ENCODE measurements at regions not wholly inside any gene's neighbourhood (a gene's known extent, or its start where the extent isn't known, plus 50 kb on each side); places are given as distances from the start of the nearest gene placed in this dataset.
"Not testable (repeated sequence)": the region's sequence is repeated elsewhere in the genome, so short reads cannot be mapped to it uniquely, and the experiment has no call there.

DNA sequence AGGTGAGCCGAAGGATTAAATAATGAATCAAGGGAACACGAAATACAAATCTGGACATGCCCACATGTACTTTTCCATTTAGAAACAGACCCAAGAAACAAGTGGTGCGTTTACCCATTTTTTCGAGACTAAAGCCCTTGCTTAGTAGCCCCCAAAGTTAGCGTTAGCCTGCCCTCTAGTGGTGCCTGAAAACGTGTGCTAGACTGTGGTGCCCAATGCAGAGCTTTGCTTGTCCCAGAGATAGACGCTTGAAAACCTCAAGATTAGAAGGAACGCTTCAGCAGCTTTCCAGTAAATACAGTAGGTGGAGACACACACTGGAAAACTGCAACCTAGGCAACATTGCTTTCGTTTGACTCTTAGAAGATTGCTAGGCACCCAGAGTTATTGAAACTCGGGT, 197.0 kb downstream of the TP53TG3F start:
- H3K36me3 ChIP-seq (ENCODE audit: control insufficient read depth in 2 of 4, insufficient read depth in 4 of 4, low read length in 3 of 4); H3K79me1 ChIP-seq (ENCODE audit: low read depth, low read length); H2BK120ac ChIP-seq (replicated peaks; ENCODE audit: low read depth, low read length); H3K4me3 ChIP-seq (ENCODE audit: extremely low read depth in 1 of 4, insufficient read depth in 2 of 4, low read depth in 3 of 4, low read length in 4 of 4); H3K4me2 ChIP-seq (ENCODE audit: insufficient read depth in 1 of 2, low read depth in 2 of 2, low read length in 2 of 2); H2BK12ac ChIP-seq (ENCODE audit: low read depth, low read length); H3K27me3 ChIP-seq (replicated peaks in 1 of 4; ENCODE audit: control insufficient read depth in 3 of 4, extremely low read depth in 1 of 4, insufficient read depth in 3 of 4, low read length in 3 of 4); POLR2A ChIA-PET (ENCODE audit: partially characterized antibody); H4K5ac ChIP-seq (ENCODE audit: insufficient read length, low read depth, low read length); H3K4me1 ChIP-seq (replicated peaks in 1 of 4; ENCODE audit: control insufficient read depth in 3 of 4, insufficient read depth in 4 of 4, low read length in 3 of 4); H3K9me3 ChIP-seq (ENCODE audit: insufficient read depth in 2 of 2, low read depth in 1 of 2, low read length in 1 of 2); H2BK15ac ChIP-seq (ENCODE audit: low read length); H3K79me2 ChIP-seq (ENCODE audit: control insufficient read depth in 1 of 2, insufficient read depth in 2 of 2, low read length in 2 of 2); H3K23me2 ChIP-seq (ENCODE audit: low read depth, low read length); H4K20me1 ChIP-seq (replicated peaks in 1 of 2; ENCODE audit: control insufficient read depth in 1 of 2, insufficient read depth in 2 of 2, low read length in 2 of 2); H2BK20ac ChIP-seq (ENCODE audit: low read length); H3K23ac ChIP-seq (ENCODE audit: insufficient read length); H2AFZ ChIP-seq (ENCODE audit: low read length); H2AK5ac ChIP-seq (ENCODE audit: low read depth, low read length); H3K27ac ChIP-seq (ENCODE audit: low read depth, low read length); H3K56ac ChIP-seq (replicated peaks; ENCODE audit: insufficient read length, low read depth, low read length); H2BK5ac ChIP-seq (ENCODE audit: low read depth, low read length); H3K14ac ChIP-seq (ENCODE audit: insufficient read length); H3K18ac ChIP-seq (ENCODE audit: extremely low read depth, low read length); H4K91ac ChIP-seq (replicated peaks; ENCODE audit: insufficient read length, low read length); FAIRE-seq; DNase-seq (ENCODE audit: low read depth in 1 of 2, low spot score in 2 of 2); H3K4ac ChIP-seq (replicated peaks; ENCODE audit: insufficient read length, low read depth, low read length); H3K9ac ChIP-seq (replicated peaks in 1 of 4; ENCODE audit: extremely low read depth in 1 of 4, low read depth in 3 of 4, low read length in 3 of 4); CTCF ChIA-PET (ENCODE audit: partially characterized antibody); H4K8ac ChIP-seq (ENCODE audit: extremely low read depth, insufficient read depth, low read length): not testable (repeated sequence)
- WGBS, 2 experiments (ENCODE audit: extremely low coverage in 1 of 2, insufficient coverage in 1 of 2, insufficient read length in 1 of 2, insufficient replicate concordance in 2 of 2, low coverage in 1 of 2, low lambda C conversion rate in 2 of 2, missing lambda C conversion rate in 1 of 2), result no CpG with 5 or more reads among the region's 10 CpGs

DNA sequence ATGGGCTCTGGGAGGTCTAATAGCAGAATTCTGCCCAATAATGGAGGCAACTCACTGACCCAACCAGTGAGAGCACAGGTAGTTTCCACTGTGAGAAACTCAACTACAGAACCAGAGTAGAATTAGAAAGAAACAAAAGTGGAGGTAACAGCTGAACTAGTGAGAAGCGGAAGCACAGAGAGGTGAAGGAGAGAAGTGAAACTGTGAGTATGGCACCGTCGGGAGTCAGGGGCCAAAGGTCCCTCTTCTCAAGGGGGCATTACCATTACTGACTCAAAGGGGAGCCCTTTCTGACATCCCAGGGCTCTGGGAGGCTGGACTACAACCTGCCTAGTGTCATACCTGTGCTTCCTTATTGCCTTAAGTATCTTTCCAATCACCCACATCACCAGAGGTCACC, 198.3 kb downstream of the TP53TG3F start:
- POLR2A ChIA-PET (ENCODE audit: partially characterized antibody); H3K4me2 ChIP-seq (ENCODE audit: insufficient read depth in 1 of 2, low read depth in 2 of 2, low read length in 2 of 2); H2AFZ ChIP-seq (ENCODE audit: low read length); H3K36me3 ChIP-seq (ENCODE audit: control insufficient read depth in 2 of 4, insufficient read depth in 4 of 4, low read length in 3 of 4); H4K5ac ChIP-seq (ENCODE audit: insufficient read length, low read depth, low read length); H3K9ac ChIP-seq (replicated peaks in 1 of 4; ENCODE audit: extremely low read depth in 1 of 4, low read depth in 3 of 4, low read length in 3 of 4); H4K91ac ChIP-seq (replicated peaks; ENCODE audit: insufficient read length, low read length); H4K20me1 ChIP-seq (replicated peaks in 1 of 2; ENCODE audit: control insufficient read depth in 1 of 2, insufficient read depth in 2 of 2, low read length in 2 of 2); H3K27ac ChIP-seq (ENCODE audit: low read depth, low read length); H3K14ac ChIP-seq (ENCODE audit: insufficient read length); H4K8ac ChIP-seq (ENCODE audit: extremely low read depth, insufficient read depth, low read length); H2AK5ac ChIP-seq (ENCODE audit: low read depth, low read length); H3K79me1 ChIP-seq (ENCODE audit: low read depth, low read length); H3K18ac ChIP-seq (ENCODE audit: extremely low read depth, low read length); H3K79me2 ChIP-seq (ENCODE audit: control insufficient read depth in 1 of 2, insufficient read depth in 2 of 2, low read length in 2 of 2); H2BK5ac ChIP-seq (ENCODE audit: low read depth, low read length); CTCF ChIA-PET (ENCODE audit: partially characterized antibody); H2BK15ac ChIP-seq (ENCODE audit: low read length); H2BK20ac ChIP-seq (ENCODE audit: low read length); H3K4me1 ChIP-seq (replicated peaks in 1 of 4; ENCODE audit: control insufficient read depth in 3 of 4, insufficient read depth in 4 of 4, low read length in 3 of 4); H2BK120ac ChIP-seq (replicated peaks; ENCODE audit: low read depth, low read length); H3K23me2 ChIP-seq (ENCODE audit: low read depth, low read length); H3K56ac ChIP-seq (replicated peaks; ENCODE audit: insufficient read length, low read depth, low read length); H2BK12ac ChIP-seq (ENCODE audit: low read depth, low read length); FAIRE-seq; H3K27me3 ChIP-seq (replicated peaks in 1 of 4; ENCODE audit: control insufficient read depth in 3 of 4, extremely low read depth in 1 of 4, insufficient read depth in 3 of 4, low read length in 3 of 4); H3K9me3 ChIP-seq (ENCODE audit: insufficient read depth in 2 of 2, low read depth in 1 of 2, low read length in 1 of 2); H3K4ac ChIP-seq (replicated peaks; ENCODE audit: insufficient read length, low read depth, low read length); H3K4me3 ChIP-seq (ENCODE audit: extremely low read depth in 1 of 4, insufficient read depth in 2 of 4, low read depth in 3 of 4, low read length in 4 of 4); H3K23ac ChIP-seq (ENCODE audit: insufficient read length); DNase-seq (ENCODE audit: low read depth in 1 of 2, low spot score in 2 of 2): not testable (repeated sequence)
- no CpG with 5 or more reads among the region's 3 CpGs for WGBS, 2 experiments (ENCODE audit: extremely low coverage in 1 of 2, insufficient coverage in 1 of 2, insufficient read length in 1 of 2, insufficient replicate concordance in 2 of 2, low coverage in 1 of 2, low lambda C conversion rate in 2 of 2, missing lambda C conversion rate in 1 of 2)
